ENCODE measurements at regions not wholly inside any gene's neighbourhood (a gene's known extent, or its start where the extent isn't known, plus 50 kb on each side); places are given as distances from the start of the nearest gene placed in this dataset.

GRCh38 chr16:73817526-73818324, 478.9 kb upstream of the PSMD7 start:
- H3K9me3 ChIP-seq (ENCODE audit: control insufficient read depth, insufficient read depth, low read length): peaks cover 13% of the 10 kb centered on the region; the same call in 1 of the 2 replicates
- POLR2A ChIA-PET (ENCODE audit: unreplicated experiment): no interaction called here
- H2BK20ac ChIP-seq (ENCODE audit: low read depth, low read length): no peak overlapping the region
- no peak overlapping the region for H4K8ac ChIP-seq (ENCODE audit: low read depth in 2 of 2, low read length in 2 of 2)
- no peak overlapping the region for H3K4ac ChIP-seq (ENCODE audit: low read depth, low read length)
- no peak overlapping the region for H3K27ac ChIP-seq (ENCODE audit: insufficient read depth, low read length)
- H2BK120ac ChIP-seq (ENCODE audit: low read depth, low read length): no peak overlapping the region
- H3K9me1 ChIP-seq (ENCODE audit: insufficient read depth, low read length): no peaks in the 10 kb centered on the region
- H4K5ac ChIP-seq (ENCODE audit: low read depth, low read length): no peak overlapping the region
- no peaks in the 10 kb centered on the region for H4K20me1 ChIP-seq (ENCODE audit: insufficient read depth, low read length)
- no peak overlapping the region for H3K56ac ChIP-seq (ENCODE audit: extremely low read depth, insufficient read depth, low read length)
- in situ Hi-C loops (cut with MboI; ENCODE audit: low sequenced_read_pairs) (no loop called here), intact Hi-C loops (cut with micrococcal nuclease) (no loop called here), dilution Hi-C loops (cut with HindIII; ENCODE audit: low sequenced_read_pairs, unreplicated experiment) (no loop called here)
- H3K79me1 ChIP-seq (ENCODE audit: low read depth in 1 of 2, low read length in 2 of 2): no peaks in the 10 kb centered on the region
- BruUV-seq (replicated peaks): no TSS peak
- CTCF ChIA-PET: no interaction called here
- no peak overlapping the region for H3K4me2 ChIP-seq (ENCODE audit: low read depth, low read length)
- no peak overlapping the region for H2AK9ac ChIP-seq (replicated peaks; ENCODE audit: low read depth, low read length, poor library complexity)
- no peak overlapping the region for H2BK15ac ChIP-seq (ENCODE audit: low read depth, low read length)
- H3K4me3 ChIP-seq (ENCODE audit: insufficient read depth, low read depth, low read length): no peak overlapping the region
- no peak overlapping the region for H2BK5ac ChIP-seq (ENCODE audit: low read depth, low read length, poor library complexity, severe bottlenecking)
- H3K14ac ChIP-seq (replicated peaks; ENCODE audit: low read depth, low read length): no peak overlapping the region
- H2AK5ac ChIP-seq (ENCODE audit: low read depth, low read length): no peak overlapping the region
- no peak overlapping the region for H2AFZ ChIP-seq (replicated peaks; ENCODE audit: low read length, poor library complexity)
- H3K4me1 ChIP-seq (ENCODE audit: control insufficient read depth, insufficient read depth, low read length): no peaks in the 10 kb centered on the region
- no peak overlapping the region for H3K23ac ChIP-seq (ENCODE audit: low read depth, low read length)
- ATAC-seq (ENCODE audit: low read depth): no peak
- H3K27me3 ChIP-seq (ENCODE audit: control insufficient read depth, insufficient read depth, low read length): no peaks in the 10 kb centered on the region
- H3K9ac ChIP-seq (ENCODE audit: low read depth, low read length): no peak overlapping the region
- no peak overlapping the region for H4K91ac ChIP-seq (ENCODE audit: insufficient read depth, low read depth, low read length)
- no peak overlapping the region for H3K18ac ChIP-seq (ENCODE audit: low read depth, low read length)
- 50% methylated on average over 1 of the region's 13 CpGs; no CpG with 5 or more reads in 1 of the 2 experiments for WGBS, 2 experiments (ENCODE audit: extremely low coverage in 2 of 2, insufficient read length in 1 of 2)
- TF ChIP-seq ELK1 (IDR thresholded peaks at IDR 0.05; ENCODE audit: borderline replicate concordance, low read depth, low read length): no peak
- TF ChIP-seq USF2 (IDR thresholded peaks at IDR 0.05; ENCODE audit: low read depth, low read length): no peak
- no peak for TF ChIP-seq CTCF (conservative IDR thresholded peaks at IDR 0.05; ENCODE audit: low read depth, low read length)
- no peak for TF ChIP-seq FOS (IDR thresholded peaks at IDR 0.05; ENCODE audit: low read depth, low read length)
- TF ChIP-seq RFX5 (IDR thresholded peaks at IDR 0.05; ENCODE audit: low read depth, low read length): no peak
- no peak for TF ChIP-seq BHLHE40 (IDR thresholded peaks at IDR 0.05; ENCODE audit: low read depth, low read length)
- TF ChIP-seq NFE2L2 (IDR thresholded peaks at IDR 0.05; ENCODE audit: low read depth, low read length): no peak
- TF ChIP-seq RAD21 (IDR thresholded peaks at IDR 0.05; ENCODE audit: low read length): no peak
- no peak for TF ChIP-seq CEBPB (IDR thresholded peaks at IDR 0.05; ENCODE audit: low read depth, low read length)
- TF ChIP-seq MAFK (IDR thresholded peaks at IDR 0.05; ENCODE audit: low read depth, low read length): no peak
- no peak for TF ChIP-seq CHD1 (IDR thresholded peaks at IDR 0.05; ENCODE audit: low read depth, low read length)
- TF ChIP-seq MAZ (IDR thresholded peaks at IDR 0.05; ENCODE audit: borderline replicate concordance, low read depth, low read length): no peak
- TF ChIP-seq MXI1 (IDR thresholded peaks at IDR 0.05; ENCODE audit: borderline replicate concordance, low read depth, low read length): no peak
- no peak for TF ChIP-seq RCOR1 (IDR thresholded peaks at IDR 0.05; ENCODE audit: insufficient replicate concordance, low read length)
- TF ChIP-seq SMC3 (IDR thresholded peaks at IDR 0.05; ENCODE audit: low read depth, low read length): no peak
- TF ChIP-seq POLR2A (IDR thresholded peaks at IDR 0.05; ENCODE audit: low read depth, low read length): no peak
- no peak for DNase-seq
- no peaks in the 10 kb centered on the region for H3K36me3 ChIP-seq (ENCODE audit: control insufficient read depth, insufficient read depth, low read length)
